CD4-positive, alpha-beta T cell treated with Interferon gamma for 1 hour (primary cell): ENCODE measurements at regions not wholly inside any gene's neighbourhood (a gene's known extent, or its start where the extent isn't known, plus 50 kb on each side); places are given as distances from the start of the nearest gene placed in this dataset.
"Not testable (repeated sequence)": the region's sequence is repeated elsewhere in the genome, so short reads cannot be mapped to it uniquely, and the experiment has no call there.

ENCODE experiments used
- DNase-seq: peaks from one replicate; pipeline ENCODE4 v3.0.0-alpha.2; 2020

DNA sequence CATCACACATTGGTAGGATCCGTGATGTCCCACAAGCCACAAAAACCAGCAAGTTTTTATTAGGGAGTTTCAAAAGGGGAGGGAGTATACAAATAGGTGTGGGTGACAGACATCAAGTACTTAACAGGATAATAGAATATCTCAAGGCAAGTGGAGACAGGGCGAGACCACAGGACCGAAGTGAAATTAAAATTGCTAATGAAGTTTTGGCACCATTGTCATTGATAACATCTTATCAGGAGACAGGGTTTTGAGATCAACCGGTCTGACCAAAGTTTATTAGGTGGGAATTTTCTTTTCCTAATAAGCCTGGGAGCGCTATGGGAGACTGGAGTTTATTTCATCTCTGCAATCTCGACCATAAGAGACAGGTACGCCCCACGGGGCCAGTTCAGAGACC is 178.5 kb downstream of the OTOP1 start:
- not testable (repeated sequence) for DNase-seq

- DNase-seq: not testable (repeated sequence)
Measured at GRCh38 chr4:4050781-4051180, 175.9 kb downstream of the OTOP1 start.

GRCh38 chr4:4052933-4053332 is 173.8 kb downstream of the OTOP1 start:
- not testable (repeated sequence) for DNase-seq

DNA sequence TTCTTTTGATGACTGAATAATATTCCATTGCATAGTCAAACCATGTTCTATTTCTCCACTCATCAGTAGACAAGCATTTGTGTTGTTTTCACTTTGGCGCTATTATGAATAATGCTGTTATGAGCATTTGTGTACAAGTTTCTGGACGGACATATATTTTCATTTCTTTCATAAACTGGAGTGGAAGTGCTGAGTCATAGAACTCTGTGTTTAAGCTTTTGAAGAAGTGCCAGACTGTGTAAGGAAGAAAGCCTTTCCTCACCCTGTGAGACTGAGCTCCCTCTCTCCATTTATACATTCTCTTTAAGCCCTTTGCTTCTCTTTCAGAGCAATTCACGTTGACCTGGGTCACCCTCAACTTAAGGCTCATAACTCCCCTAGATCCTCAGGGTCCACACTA is 169.5 kb downstream of the OTOP1 start:
- not testable (repeated sequence) for DNase-seq

DNA sequence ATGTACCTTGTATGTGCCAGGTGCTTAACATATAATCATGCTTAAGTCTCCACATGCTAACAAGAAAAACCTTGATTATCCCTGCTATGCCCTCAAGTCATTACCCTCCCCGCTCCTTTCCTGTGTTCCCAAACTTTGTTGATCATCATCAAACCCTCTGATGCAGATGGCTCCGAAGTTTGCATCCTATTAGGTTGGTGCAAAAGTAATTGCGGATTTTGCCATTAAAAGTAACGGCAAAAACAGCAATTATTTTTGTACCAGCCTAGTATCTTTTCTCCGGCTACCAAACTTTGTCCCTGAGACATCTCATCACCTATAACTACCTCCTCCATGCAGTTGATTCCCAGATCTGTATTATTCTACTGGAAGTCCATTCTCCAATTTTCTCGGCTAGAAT is 142.6 kb downstream of the OTOP1 start:
- not testable (repeated sequence) for DNase-seq

DNA sequence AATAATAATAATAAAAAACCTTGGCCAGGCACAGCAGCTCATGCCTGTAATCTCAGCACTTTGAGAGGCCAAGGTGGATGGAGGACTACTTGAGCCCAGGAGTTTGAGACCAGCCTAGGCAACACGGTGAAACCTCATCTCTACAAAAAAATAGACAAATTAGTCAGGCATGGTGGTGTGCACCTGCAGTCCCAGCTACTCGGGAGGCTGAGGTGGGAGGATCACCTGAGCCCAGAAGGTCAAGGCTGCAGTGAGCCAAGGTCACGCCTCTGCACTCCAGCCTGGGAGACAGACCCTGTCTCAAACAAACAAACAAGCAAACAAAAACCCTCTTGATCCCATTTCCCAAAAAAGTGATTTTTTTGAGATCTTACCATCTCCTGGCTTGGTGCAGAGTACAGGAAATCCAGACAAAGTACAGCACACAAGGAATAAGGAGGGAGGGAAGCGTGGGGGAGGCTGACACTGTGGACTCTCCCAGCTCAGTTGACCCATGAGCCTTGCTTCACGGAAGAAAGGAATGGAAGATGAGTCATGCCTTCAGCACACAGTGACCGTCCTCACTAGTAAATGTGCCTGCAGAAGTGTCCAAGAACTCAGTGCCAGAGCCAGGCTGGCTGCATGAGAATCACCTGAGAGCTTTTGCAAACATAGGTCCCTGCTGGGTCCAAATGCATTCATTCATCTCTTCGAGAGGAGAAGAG is 136.9 kb downstream of the OTOP1 start:
- DNase-seq: not testable (repeated sequence)

GRCh38 chr4:4090720-4091119 is 136.0 kb downstream of the OTOP1 start:
- not testable (repeated sequence) for DNase-seq

GRCh38 chr4:4092159-4092558 is 134.6 kb downstream of the OTOP1 start:
- not testable (repeated sequence) for DNase-seq

- DNase-seq: not testable (repeated sequence)
Measured at GRCh38 chr4:4099610-4100009, 127.1 kb downstream of the OTOP1 start.

GRCh38 chr4:4106923-4107322 is 119.8 kb downstream of the OTOP1 start:
- DNase-seq: not testable (repeated sequence)

DNA sequence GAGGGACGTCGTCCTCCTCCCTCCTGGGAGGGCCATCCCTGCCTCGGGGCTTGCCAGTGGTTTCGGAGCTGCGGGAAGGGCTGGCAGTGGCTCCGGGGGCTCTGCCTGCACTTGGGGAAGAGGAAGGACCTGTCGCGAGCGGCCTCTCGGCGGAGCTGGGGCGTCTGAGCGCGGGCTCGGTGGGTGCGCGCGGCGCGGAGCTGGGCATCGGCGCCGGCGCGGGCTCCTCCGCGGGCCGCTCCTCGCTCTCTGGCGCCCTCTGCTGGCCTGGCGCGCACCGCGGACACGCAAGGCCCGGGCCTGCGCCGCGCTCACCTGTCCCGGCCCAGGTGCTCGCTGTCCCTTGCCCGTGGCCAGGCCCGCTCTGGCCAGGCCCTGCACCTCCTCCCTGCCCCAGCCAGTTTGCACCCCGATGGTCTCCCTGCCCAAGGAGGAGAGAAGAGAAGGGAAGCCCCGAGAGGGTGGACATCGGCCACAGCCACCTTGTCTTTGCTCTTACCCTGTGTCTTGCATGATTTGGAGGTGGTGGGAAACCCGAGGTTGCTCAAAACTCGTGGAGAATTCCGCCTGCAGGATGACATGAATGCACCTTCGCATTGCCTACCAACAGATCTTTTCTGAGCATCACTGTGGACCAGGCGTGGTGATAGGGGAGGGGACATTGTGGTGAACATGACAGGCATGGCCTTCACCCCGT is 119.2 kb downstream of the OTOP1 start:
- DNase-seq: peak; percentile 40

DNA sequence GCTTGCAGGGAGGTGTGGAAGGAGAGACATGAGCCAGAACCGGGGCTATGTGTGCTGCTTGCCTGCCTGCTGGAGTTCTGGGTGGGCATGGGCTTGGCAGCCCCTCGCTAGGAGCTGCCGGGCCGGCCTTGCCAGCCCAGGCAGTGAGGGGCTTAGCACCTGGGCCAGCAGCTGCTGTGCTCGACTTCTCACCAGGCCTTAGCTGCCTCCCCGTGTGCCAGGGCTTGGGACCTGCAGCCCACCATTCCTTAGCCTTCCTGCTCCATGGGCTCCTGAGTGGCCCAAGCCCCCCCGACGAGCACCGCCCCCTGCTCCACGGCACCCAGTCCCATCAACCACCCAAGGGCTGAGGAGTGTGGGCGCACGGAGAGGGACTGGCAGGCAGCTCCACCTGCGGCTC is 111.3 kb downstream of the OTOP1 start:
- DNase-seq: not testable (repeated sequence)

DNA sequence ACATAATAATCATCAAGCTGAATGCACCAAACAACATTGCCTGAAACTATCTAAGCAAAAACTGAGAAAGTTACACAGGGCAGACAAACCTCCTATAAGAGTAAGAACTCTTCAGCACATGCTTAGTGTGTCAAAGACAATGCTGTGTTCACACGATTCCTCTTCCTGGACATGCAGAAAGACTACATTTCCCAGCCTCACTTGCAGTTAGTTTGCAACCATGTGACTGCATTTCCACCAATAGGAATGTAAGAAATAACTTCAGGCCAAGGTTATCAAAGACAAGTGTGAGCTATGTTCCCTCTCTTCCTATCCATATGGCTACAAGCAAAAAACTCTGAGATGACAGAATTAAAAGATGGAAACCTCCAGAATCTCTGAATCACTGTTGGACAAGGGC is 109.8 kb downstream of the OTOP1 start:
- not testable (repeated sequence) for DNase-seq

- not testable (repeated sequence) for DNase-seq
Measured at GRCh38 chr4:4134368-4134767, 92.4 kb downstream of the OTOP1 start.

DNA sequence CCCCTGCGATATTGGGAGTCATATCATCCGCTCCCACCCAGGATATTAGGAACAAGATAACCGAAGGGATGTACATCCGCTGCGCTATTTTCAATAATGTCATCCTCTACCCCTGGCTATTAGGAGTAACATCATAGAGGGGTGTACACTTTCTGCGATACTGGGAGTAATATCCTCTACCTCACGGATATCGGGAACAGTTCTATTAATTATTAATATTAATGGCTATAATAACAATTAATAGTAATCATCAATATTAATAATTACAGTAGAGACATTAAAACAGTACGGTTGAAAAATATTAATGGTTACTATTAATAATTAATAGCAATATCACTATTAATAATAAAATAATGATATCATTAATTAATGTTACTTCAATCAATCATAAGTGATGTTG is 90.1 kb downstream of the OTOP1 start:
- DNase-seq: not testable (repeated sequence)
